Suprapubic skin (tissue), 4 donors: ENCODE measurements at regions not wholly inside any gene's neighbourhood (a gene's known extent, or its start where the extent isn't known, plus 50 kb on each side); places are given as distances from the start of the nearest gene placed in this dataset.

Experiments
- POLR2A ChIP-seq, 2 donors: fragments of 450-650 bp; IDR thresholded peaks; one replicate each; pipeline ENCODE4 v1.6.1; 2017; ENCODE audit warnings: antibody characterized with exemption in 2 of 2, mild to moderate bottlenecking in 2 of 2, moderate library complexity in 2 of 2
- POLR2AphosphoS5 ChIP-seq, 3 donors: sonication (generic); formaldehyde crosslinking; IDR thresholded peaks; one replicate each; pipeline ENCODE4 v1.6.1; 2017; ENCODE audit warnings: antibody characterized with exemption in 3 of 3
- TF ChIP-seq, protein P1 (sequence below), 2 donors: fragments of 200-600 bp in 1 of 2; fragments of 450-650 bp in 1 of 2; sonication (generic) in 1 of 2; IDR thresholded peaks; one replicate each; pipeline ENCODE4 v1.5.1; 2016 to 2019; ENCODE audit warnings: antibody characterized with exemption in 2 of 2, mild to moderate bottlenecking in 1 of 2, moderate library complexity in 1 of 2

- TF ChIP-seq, protein P1, sequence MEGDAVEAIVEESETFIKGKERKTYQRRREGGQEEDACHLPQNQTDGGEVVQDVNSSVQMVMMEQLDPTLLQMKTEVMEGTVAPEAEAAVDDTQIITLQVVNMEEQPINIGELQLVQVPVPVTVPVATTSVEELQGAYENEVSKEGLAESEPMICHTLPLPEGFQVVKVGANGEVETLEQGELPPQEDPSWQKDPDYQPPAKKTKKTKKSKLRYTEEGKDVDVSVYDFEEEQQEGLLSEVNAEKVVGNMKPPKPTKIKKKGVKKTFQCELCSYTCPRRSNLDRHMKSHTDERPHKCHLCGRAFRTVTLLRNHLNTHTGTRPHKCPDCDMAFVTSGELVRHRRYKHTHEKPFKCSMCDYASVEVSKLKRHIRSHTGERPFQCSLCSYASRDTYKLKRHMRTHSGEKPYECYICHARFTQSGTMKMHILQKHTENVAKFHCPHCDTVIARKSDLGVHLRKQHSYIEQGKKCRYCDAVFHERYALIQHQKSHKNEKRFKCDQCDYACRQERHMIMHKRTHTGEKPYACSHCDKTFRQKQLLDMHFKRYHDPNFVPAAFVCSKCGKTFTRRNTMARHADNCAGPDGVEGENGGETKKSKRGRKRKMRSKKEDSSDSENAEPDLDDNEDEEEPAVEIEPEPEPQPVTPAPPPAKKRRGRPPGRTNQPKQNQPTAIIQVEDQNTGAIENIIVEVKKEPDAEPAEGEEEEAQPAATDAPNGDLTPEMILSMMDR (IDR thresholded peaks at IDR 0.05): no peak
- TF ChIP-seq POLR2A (IDR thresholded peaks at IDR 0.05) (no peak), POLR2AphosphoS5 (IDR thresholded peaks at IDR 0.05) (no peak)
These were observed 1520.4 kb downstream of the TBC1D22A start for GRCh38 chr22:48282804-48283203.
